ENCODE measurements at regions not wholly inside any gene's neighbourhood (a gene's known extent, or its start where the extent isn't known, plus 50 kb on each side); places are given as distances from the start of the nearest gene placed in this dataset.

DNA sequence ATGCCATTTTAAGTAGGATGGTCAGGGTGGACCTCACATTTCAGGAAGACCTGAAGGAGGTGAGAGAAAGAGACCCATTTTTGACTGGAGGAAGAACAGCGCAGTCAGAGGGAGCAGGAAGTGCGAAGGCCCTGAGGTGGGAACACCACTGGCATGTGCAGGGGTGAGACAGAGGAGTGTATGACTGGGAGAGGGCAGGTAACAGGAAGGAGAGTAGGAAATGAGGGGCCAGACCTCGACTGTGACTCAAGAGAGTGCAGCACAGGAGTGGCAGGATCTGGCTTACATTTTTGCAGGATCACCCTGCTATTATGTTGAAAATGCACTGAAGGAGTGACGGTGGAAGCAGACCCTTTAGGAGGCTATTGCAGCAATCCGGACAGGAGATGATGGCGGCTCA, 117.7 kb upstream of the CDYL start (continued):
- TF ChIP-seq HDAC1 (IDR thresholded peaks at IDR 0.05) (0 out of 4 replicates have a peak, but pooled peaks of 1 of the 2 experiments have one; percentile 20), CHD4 (IDR thresholded peaks at IDR 0.05; ENCODE audit: insufficient read depth, insufficient replicate concordance, low read depth, low read length, poor library complexity, severe bottlenecking) (no peak), NCOA6 (IDR thresholded peaks at IDR 0.05) (no peak), PTTG1 (tag; IDR thresholded peaks at IDR 0.05; ENCODE audit: low read depth) (no peak), LEF1 (IDR thresholded peaks at IDR 0.05) (no peak)
- TF ChIP-seq, protein P1, sequence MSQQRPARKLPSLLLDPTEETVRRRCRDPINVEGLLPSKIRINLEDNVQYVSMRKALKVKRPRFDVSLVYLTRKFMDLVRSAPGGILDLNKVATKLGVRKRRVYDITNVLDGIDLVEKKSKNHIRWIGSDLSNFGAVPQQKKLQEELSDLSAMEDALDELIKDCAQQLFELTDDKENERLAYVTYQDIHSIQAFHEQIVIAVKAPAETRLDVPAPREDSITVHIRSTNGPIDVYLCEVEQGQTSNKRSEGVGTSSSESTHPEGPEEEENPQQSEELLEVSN (IDR thresholded peaks at IDR 0.05; ENCODE audit: borderline replicate concordance in 1 of 2, extremely low read depth in 1 of 2, insufficient read depth in 1 of 2, insufficient read length in 1 of 2, low read depth in 1 of 2, low read length in 1 of 2, poor library complexity in 1 of 2, severe bottlenecking in 1 of 2), result peak in 1 of 2 experiments; percentile 37

DNA sequence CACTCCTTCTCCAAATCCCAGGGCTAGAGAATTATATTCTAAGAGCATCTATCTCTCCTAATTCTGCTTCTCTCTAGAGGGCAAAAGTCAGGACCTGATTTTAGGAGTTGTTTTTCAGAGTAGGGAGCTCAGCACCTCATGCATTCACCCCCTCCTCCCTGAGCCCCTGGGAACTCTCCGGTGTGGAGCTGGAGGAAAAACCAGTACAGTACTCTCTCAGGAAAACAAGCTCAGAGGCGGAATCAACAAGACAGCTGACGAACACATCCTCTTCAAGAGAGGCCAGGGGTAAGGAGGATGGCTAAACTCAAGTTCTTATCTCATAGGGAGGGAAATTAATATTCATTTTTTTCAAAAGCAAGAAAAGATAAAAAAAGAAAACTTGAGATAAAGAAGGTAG, 120.1 kb upstream of the CDYL start:
- no peaks in the 10 kb centered on the region; the same call in 1 of the 2 replicates for H3K9me3 ChIP-seq (replicated peaks; ENCODE audit: control insufficient read depth, insufficient read depth, low read depth, low read length)
- no peak overlapping the region for H2AFZ ChIP-seq (ENCODE audit: low read depth, low read length)
- FAIRE-seq, result no peak
- TF ChIP-seq NFYB (IDR thresholded peaks at IDR 0.05; ENCODE audit: extremely low read depth, insufficient read length) (no peak), ZBTB17 (CRISPR knock-in tag; IDR thresholded peaks at IDR 0.05) (no peak), XRCC5 (IDR thresholded peaks at IDR 0.05; ENCODE audit: low read depth, low read length) (no peak), ZNF707 (CRISPR knock-in tag; conservative IDR thresholded peaks at IDR 0.05) (no peak), TRIM24 (IDR thresholded peaks at IDR 0.05) (no peak)
- TF ChIP-seq, protein P2, sequence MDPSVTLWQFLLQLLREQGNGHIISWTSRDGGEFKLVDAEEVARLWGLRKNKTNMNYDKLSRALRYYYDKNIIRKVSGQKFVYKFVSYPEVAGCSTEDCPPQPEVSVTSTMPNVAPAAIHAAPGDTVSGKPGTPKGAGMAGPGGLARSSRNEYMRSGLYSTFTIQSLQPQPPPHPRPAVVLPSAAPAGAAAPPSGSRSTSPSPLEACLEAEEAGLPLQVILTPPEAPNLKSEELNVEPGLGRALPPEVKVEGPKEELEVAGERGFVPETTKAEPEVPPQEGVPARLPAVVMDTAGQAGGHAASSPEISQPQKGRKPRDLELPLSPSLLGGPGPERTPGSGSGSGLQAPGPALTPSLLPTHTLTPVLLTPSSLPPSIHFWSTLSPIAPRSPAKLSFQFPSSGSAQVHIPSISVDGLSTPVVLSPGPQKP (CRISPR knock-in tag; IDR thresholded peaks at IDR 0.05), result no peak
- H3K79me2 ChIP-seq (ENCODE audit: control insufficient read depth, insufficient read depth, low read length), result no peaks in the 10 kb centered on the region
- BruUV-seq (replicated peaks), result no TSS peak
- ChIA-PET CTCF (ENCODE audit: low intra/inter-chr PET ratio) (no interaction called here), POLR2A (interaction anchor here (0.7 kb wide), 2 partner anchors 10 to 197 kb away, joined by 3 read pairs; no protein-coding TSS in a partner anchor)
- in situ Hi-C loops (cut with MboI) (no loop called here), intact Hi-C loops (cut with micrococcal nuclease) (no loop called here)
- H3K4me2 ChIP-seq (ENCODE audit: insufficient read depth, low read length), result no peak overlapping the region
- DNase-seq (ENCODE audit: extremely low read depth in 1 of 4, low spot score in 3 of 4), result no peak
- H3K9me1 ChIP-seq (ENCODE audit: control insufficient read depth, insufficient read depth, low read length), result no peaks in the 10 kb centered on the region
- no peak overlapping the region for H3K27ac ChIP-seq (ENCODE audit: extremely low read depth, low read depth, low read length)
- H3K4me1 ChIP-seq (replicated peaks in 1 of 2; ENCODE audit: control insufficient read depth in 2 of 2, insufficient read depth in 2 of 2, low read length in 2 of 2), result peaks cover 5 to 8% of the 10 kb centered on the region in 2 experiments; a peak in 2 of 5 replicates
- no peak overlapping the region for H3K4me3 ChIP-seq
- H3K27me3 ChIP-seq (ENCODE audit: control insufficient read depth in 2 of 2, insufficient read depth in 2 of 2, low read length in 2 of 2), result no peaks in the 10 kb centered on the region
- no peak for ATAC-seq
- no peaks in the 10 kb centered on the region for H4K20me1 ChIP-seq (replicated peaks; ENCODE audit: control insufficient read depth, insufficient read depth, low read length)
- H3K9ac ChIP-seq (ENCODE audit: insufficient read depth in 1 of 2, low read depth in 2 of 2, low read length in 2 of 2), result no peak overlapping the region
- WGBS (ENCODE audit: insufficient coverage, low coverage, missing lambda C conversion rate), result 22% methylated on average over 3 of the region's 3 CpGs
- no peaks in the 10 kb centered on the region for H3K36me3 ChIP-seq (ENCODE audit: control insufficient read depth, insufficient read depth, low read length)

Data from K562 (cell line).